ENCODE measurements at regions not wholly inside any gene's neighbourhood (a gene's known extent, or its start where the extent isn't known, plus 50 kb on each side); places are given as distances from the start of the nearest gene placed in this dataset.

DNA sequence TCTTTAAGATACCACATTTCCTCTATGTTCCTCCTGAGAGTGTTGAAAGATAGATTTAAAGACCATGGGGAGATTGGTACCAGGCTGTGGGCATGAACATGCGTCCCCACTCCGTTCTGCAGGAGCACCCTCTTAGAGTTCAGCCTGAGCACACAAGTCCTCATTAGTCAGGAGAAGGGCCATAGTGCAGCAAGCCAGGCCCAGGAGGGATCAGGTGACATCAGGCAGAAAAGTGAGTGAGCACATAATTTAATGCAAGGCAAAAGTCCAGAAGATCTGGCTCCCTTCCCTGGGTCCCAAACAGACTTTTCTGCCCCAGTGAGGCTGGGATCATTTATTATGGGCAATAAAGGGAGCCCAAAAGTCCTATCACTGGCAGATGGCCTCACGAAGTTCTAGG is 263.7 kb upstream of the AGTR2 start (continued):
- TF ChIP-seq YY1 (IDR thresholded peaks at IDR 0.05; ENCODE audit: extremely low read depth, insufficient replicate concordance, low read depth, low read length) = no peak
- TF ChIP-seq EZH2phosphoT487 (IDR thresholded peaks at IDR 0.05; ENCODE audit: borderline replicate concordance) = no peak
- no peak for TF ChIP-seq TCF7L2 (IDR thresholded peaks at IDR 0.05; ENCODE audit: borderline replicate concordance, extremely low read depth, insufficient read depth, insufficient read length)
- TF ChIP-seq EZH2 (IDR thresholded peaks at IDR 0.05) = no peak
- no peak for TF ChIP-seq ZFX (IDR thresholded peaks at IDR 0.05)
- no peak for TF ChIP-seq JUND (IDR thresholded peaks at IDR 0.05)
- TF ChIP-seq, protein P1, sequence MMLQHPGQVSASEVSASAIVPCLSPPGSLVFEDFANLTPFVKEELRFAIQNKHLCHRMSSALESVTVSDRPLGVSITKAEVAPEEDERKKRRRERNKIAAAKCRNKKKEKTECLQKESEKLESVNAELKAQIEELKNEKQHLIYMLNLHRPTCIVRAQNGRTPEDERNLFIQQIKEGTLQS (IDR thresholded peaks at IDR 0.05) = no peak
- TF ChIP-seq CEBPB (IDR thresholded peaks at IDR 0.05; ENCODE audit: low read depth) = no peak
- no peak for TF ChIP-seq POLR2A (IDR thresholded peaks at IDR 0.05; ENCODE audit: borderline replicate concordance, extremely low read depth, insufficient read depth, insufficient read length)
- no peak for TF ChIP-seq RAD21 (IDR thresholded peaks at IDR 0.05; ENCODE audit: low read depth)
- no peak for TF ChIP-seq POLR2AphosphoS5 (IDR thresholded peaks at IDR 0.05; ENCODE audit: low read depth, low read length)
- no peak for TF ChIP-seq EGR1 (IDR thresholded peaks at IDR 0.05; ENCODE audit: low read depth)

DNA sequence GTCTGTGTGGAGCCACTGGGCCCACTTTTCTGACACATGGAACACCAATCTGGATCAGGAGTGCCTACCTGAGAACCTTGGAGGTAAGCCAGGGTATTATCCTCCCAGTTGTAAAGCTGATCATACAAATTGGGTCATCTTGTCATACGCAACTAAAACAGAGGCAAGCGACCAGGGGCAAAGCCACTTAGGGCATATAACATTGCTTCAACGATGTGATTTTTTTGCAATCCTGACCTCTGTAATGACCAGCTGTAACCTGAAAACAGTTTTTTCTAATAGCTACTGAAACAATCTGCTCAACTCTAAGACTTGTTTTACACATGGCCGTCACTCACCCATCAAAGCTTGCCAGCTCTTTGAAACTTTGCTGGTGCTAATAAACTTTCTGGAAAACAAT is 261.5 kb upstream of the AGTR2 start:
- H3K27me3 ChIP-seq (ENCODE audit: insufficient read depth, low read length) = no peaks in the 10 kb centered on the region
- H3K9me2 ChIP-seq (ENCODE audit: insufficient read depth) = no peaks in the 10 kb centered on the region
- intact Hi-C loops (cut with micrococcal nuclease) = no loop called here
- H2AFZ ChIP-seq (ENCODE audit: low read depth, low read length, poor library complexity, severe bottlenecking) = no peak overlapping the region
- peaks cover 47% of the 10 kb centered on the region for H3K79me2 ChIP-seq (ENCODE audit: insufficient read depth, low read length)
- H4K20me1 ChIP-seq (ENCODE audit: insufficient read depth) = no peaks in the 10 kb centered on the region
- H3K27ac ChIP-seq (ENCODE audit: low read depth, low read length) = no peak overlapping the region
- CTCF ChIA-PET = no interaction called here
- TF ChIP-seq EZH2 (IDR thresholded peaks at IDR 0.05) (no peak), ZFX (IDR thresholded peaks at IDR 0.05) (no peak), SRF (IDR thresholded peaks at IDR 0.05; ENCODE audit: low read depth) (no peak)
- TF ChIP-seq, protein P2, sequence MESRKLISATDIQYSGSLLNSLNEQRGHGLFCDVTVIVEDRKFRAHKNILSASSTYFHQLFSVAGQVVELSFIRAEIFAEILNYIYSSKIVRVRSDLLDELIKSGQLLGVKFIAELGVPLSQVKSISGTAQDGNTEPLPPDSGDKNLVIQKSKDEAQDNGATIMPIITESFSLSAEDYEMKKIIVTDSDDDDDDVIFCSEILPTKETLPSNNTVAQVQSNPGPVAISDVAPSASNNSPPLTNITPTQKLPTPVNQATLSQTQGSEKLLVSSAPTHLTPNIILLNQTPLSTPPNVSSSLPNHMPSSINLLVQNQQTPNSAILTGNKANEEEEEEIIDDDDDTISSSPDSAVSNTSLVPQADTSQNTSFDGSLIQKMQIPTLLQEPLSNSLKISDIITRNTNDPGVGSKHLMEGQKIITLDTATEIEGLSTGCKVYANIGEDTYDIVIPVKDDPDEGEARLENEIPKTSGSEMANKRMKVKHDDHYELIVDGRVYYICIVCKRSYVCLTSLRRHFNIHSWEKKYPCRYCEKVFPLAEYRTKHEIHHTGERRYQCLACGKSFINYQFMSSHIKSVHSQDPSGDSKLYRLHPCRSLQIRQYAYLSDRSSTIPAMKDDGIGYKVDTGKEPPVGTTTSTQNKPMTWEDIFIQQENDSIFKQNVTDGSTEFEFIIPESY (IDR thresholded peaks at IDR 0.05; ENCODE audit: extremely low read depth, insufficient replicate concordance, low read length) = no peak
- TF ChIP-seq, protein P3, sequence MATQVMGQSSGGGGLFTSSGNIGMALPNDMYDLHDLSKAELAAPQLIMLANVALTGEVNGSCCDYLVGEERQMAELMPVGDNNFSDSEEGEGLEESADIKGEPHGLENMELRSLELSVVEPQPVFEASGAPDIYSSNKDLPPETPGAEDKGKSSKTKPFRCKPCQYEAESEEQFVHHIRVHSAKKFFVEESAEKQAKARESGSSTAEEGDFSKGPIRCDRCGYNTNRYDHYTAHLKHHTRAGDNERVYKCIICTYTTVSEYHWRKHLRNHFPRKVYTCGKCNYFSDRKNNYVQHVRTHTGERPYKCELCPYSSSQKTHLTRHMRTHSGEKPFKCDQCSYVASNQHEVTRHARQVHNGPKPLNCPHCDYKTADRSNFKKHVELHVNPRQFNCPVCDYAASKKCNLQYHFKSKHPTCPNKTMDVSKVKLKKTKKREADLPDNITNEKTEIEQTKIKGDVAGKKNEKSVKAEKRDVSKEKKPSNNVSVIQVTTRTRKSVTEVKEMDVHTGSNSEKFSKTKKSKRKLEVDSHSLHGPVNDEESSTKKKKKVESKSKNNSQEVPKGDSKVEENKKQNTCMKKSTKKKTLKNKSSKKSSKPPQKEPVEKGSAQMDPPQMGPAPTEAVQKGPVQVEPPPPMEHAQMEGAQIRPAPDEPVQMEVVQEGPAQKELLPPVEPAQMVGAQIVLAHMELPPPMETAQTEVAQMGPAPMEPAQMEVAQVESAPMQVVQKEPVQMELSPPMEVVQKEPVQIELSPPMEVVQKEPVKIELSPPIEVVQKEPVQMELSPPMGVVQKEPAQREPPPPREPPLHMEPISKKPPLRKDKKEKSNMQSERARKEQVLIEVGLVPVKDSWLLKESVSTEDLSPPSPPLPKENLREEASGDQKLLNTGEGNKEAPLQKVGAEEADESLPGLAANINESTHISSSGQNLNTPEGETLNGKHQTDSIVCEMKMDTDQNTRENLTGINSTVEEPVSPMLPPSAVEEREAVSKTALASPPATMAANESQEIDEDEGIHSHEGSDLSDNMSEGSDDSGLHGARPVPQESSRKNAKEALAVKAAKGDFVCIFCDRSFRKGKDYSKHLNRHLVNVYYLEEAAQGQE (IDR thresholded peaks at IDR 0.05; ENCODE audit: low read depth) = no peak
- H3K9me3 ChIP-seq (ENCODE audit: control insufficient read depth in 1 of 2, insufficient read depth in 1 of 2, low read depth in 1 of 2, low read length in 2 of 2) = peaks cover 0 to 4% of the 10 kb centered on the region in 2 experiments; a peak in 1 of 4 replicates
- POLR2A ChIA-PET = no interaction called here
- RAD21 ChIA-PET (ENCODE audit: low non-redundant PET in 1 of 2, low total read pairs in 2 of 2, uncharacterized antibody in 2 of 2, unreplicated experiment in 2 of 2) = no interaction called here
- no peak for ATAC-seq
- no TSS peak for BruUV-seq (replicated peaks)
- H3K9ac ChIP-seq (ENCODE audit: low read length) = no peak overlapping the region
- H3K36me3 ChIP-seq (ENCODE audit: control insufficient read depth in 1 of 2, insufficient read depth in 2 of 2, low read length in 2 of 2) = no peaks in the 10 kb centered on the region
- no peaks in the 10 kb centered on the region for H3K4me1 ChIP-seq (ENCODE audit: control insufficient read depth in 1 of 2, insufficient read depth in 2 of 2, low read length in 2 of 2)
- no peak overlapping the region for H3K4me3 ChIP-seq (replicated peaks in 1 of 2; ENCODE audit: low read depth in 1 of 2, low read length in 2 of 2)
- DNase-seq (ENCODE audit: low read depth, low spot score) = no peak
- no peak overlapping the region for H3K4me2 ChIP-seq (ENCODE audit: low read length)
